ENCODE measurements at regions not wholly inside any gene's neighbourhood (a gene's known extent, or its start where the extent isn't known, plus 50 kb on each side); places are given as distances from the start of the nearest gene placed in this dataset.
"Not testable (repeated sequence)": the region's sequence is repeated elsewhere in the genome, so short reads cannot be mapped to it uniquely, and the experiment has no call there.

GRCh38 chr7:79553811-79554555 lies 100.5 kb upstream of the MAGI2 start:
- DNase-seq (ENCODE audit: low spot score) = no peak

GRCh38 chr7:79552463-79552862 lies 99.0 kb upstream of the MAGI2 start:
- DNase-seq (ENCODE audit: low spot score) = no peak

- DNase-seq (ENCODE audit: low spot score) = no peak
These were observed 95.3 kb upstream of the MAGI2 start for GRCh38 chr7:79548727-79549126.

GRCh38 chr7:79547132-79547531 lies 93.7 kb upstream of the MAGI2 start:
- no peak for DNase-seq (ENCODE audit: low spot score)

- no peak for DNase-seq (ENCODE audit: low spot score)
These were observed 87.1 kb upstream of the MAGI2 start for GRCh38 chr7:79540592-79540991.

DNA sequence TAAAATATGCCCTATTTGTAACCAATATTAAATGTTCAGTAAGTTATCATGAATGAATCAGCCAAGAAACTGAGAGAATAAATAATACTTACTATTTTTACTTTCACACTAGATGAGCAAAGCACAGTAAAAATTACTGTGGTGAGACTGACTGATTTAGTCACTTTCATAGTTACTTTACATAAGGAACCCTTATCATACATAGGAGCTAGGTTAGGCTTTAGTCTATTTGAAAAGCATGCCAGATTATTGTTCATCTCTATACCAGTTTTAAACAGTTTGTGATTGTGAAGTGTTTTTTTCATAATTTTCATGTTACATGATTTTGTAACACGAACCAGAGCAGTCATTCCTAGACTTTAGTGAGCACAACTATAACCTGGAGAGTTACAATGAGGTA lies 80.7 kb upstream of the MAGI2 start:
- DNase-seq (ENCODE audit: low spot score) = no peak

DNA sequence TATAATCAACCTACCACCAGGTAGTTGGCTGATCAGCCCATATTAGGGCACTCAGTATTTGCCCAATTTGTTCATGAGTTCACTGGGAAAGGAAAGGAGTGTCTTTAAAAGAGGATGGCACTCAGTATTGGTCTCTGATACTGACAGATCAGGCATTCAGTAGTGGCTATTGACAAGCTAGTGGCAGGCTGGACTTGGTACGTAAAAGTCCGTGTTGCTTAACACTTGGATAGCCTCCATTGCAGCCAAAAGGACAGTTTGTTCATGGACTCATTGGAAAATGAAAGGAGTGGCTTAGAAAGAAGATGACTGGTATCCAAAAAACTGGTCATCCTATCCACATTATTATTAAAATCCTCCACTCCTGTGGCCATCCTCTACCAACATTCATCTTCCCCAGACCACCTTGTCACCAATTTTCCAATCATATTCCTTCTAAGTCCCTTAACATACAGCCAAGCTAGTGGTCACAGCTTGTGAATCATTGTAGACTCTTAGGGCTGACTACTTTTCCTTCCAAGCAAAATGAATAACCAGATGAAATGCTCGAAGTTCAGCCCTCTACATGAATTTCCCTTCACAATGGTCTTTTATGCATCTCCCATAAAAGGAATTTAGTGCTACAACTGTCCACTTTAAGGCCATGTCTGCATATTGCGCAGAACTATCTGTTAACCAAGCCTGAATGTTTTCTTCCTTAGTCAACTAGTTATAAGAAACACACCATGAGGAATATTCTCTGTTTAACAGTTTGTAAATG lies 78.6 kb upstream of the MAGI2 start:
- no peak for DNase-seq (ENCODE audit: low spot score)

DNA sequence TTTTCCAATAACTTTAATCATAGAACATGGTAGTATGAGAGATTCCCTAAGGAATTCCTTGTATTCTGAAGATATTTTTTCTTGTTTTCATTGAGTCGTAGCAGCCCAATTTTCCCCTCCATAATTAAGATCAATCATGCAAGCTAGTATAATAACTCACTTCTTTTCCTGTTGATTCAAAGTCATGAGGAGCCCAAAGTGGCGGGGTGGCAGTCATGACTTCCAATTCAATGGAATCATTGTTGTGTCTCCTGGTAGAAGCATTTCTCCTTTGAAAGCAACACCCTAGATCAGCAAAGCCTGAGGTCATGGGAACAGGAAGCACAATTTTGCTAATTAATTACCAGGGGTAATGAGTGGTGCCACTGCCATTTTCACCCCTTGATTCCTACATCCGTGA lies 77.6 kb upstream of the MAGI2 start:
- no peak for DNase-seq (ENCODE audit: low spot score)

DNA sequence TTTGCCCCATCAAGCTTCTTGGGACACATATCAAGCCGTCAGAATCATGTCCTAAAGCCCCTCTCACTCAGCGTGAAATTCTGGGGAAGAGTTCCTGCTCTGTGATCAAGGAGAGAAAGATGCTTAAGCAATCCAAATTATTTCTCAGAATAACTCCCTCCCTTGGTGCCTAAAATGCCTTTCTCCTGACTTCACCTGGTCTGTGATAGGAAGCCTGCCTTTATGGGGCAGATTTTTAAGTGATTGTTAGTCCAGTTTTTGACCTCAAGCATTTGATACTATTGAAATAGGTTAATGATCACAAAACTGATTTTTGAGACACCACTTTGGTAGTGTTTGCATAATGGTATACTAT lies 76.4 kb upstream of the MAGI2 start:
- no peak for DNase-seq (ENCODE audit: low spot score)

DNA sequence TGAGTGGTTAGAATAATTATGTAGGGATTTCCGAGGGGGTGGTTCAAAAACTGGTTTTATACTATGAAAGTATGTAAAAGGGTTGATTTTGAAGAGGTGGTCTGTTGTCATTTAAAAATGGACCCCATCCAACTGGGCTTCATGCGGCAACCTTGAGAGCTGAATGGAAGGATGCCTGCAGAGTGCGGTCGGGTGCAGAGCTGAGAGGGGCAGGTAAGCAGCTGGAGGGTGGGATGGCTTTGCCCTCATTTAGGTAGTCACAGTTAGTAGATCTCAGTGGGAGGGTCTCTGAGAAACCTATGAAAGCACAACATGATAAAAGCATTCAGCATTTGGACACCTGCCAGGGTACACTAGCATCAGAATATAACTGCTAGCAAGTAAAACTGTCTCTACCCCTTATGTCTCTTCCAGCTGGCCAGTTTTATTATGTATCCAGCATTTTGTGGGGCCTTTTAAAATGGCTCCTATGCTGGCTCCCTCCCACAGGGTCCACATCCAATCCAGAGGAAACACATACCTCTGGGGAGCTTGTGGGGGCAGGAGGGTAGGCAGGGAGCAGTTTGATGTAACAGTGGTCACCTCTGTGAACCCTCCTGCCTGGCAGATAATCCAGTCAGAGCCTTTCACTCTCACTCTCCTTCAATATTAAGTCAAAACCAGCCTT lies 75.9 kb upstream of the MAGI2 start:
- DNase-seq (ENCODE audit: low spot score) = no peak

GRCh38 chr7:79528421-79528820 lies 75.0 kb upstream of the MAGI2 start:
- DNase-seq (ENCODE audit: low spot score) = peak; percentile 14

- DNase-seq (ENCODE audit: low spot score) = no peak
These were observed 70.6 kb upstream of the MAGI2 start for GRCh38 chr7:79524048-79524447.

DNA sequence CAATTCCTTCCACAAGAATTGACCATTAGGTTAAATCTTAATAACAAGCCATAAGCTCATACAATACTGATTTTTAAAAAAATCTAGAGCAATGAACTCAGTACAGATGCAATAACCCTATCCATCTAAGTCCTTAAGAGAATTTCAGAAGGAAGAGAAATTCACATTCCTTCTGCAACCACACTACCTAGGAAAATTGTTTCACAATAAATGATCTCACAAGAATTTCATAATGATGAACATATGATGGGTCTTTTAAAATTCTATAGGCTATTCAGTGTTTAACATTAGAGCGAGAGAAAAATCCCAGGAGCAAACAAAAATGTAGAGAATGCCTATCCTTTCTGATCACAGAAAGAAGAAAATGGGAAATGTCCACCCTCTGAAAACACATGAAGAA lies 70.0 kb upstream of the MAGI2 start:
- DNase-seq (ENCODE audit: low spot score) = no peak

DNA sequence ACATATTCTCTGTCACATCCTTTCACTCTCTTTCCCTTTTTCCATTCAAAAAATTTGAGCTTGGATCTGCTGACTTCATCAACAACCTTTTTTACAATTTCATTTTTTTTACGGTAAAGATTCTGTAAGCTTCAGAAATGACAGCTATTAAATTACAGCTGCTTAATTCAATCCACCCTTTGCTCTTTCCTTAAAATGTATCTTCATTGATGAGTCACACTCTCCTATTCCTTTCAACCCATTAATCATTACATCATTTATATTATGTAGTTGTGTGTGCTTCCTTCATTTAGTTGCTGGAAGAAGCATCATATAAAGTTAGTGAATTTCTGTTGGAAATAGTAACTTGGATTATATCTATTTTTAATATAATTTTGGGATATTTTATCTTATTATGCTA lies 67.1 kb upstream of the MAGI2 start:
- no peak for DNase-seq (ENCODE audit: low spot score)

DNA sequence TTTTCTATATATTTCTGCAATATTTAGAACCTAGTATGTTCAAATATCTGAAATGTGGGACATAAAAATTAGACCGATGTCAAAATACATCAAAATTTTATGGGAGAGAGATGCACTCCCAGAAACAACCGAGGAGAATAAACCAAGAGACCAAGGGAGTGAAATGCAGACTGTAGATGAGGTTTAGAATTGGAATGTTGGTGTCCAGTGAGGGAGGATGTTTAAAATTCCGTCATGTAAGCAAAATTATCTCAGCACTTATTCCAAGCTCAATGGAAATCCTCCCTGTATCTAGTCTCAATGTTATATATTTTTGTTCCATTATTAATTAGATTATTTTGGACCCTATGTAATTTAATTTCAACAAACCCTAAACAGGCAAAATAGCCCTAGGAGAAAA lies 61.9 kb upstream of the MAGI2 start:
- DNase-seq (ENCODE audit: low spot score) = no peak

DNA sequence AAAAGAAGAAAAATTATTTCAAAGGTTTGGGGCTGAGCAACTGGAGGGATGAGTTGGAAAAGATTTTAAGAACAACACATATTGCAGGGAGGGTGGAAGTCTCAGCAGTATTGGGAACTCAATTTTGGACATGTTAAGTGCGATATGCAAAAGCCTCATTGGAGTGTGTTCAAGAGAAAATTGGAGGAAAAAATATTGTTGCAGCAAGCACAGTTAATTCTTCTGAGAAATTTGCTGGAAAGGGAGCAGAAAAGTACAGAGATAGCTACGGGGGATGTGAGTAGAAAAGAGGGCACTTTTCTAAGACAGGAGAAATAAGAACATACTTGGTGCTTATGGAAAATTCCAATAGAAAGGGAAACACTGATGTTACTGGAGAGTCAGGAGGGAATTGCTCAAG lies 59.8 kb upstream of the MAGI2 start:
- no peak for DNase-seq (ENCODE audit: low spot score)

GRCh38 chr7:79512261-79512660 lies 58.8 kb upstream of the MAGI2 start:
- peak; percentile 22 for DNase-seq (ENCODE audit: low spot score)

GRCh38 chr7:79511056-79511455 lies 57.6 kb upstream of the MAGI2 start:
- DNase-seq (ENCODE audit: low spot score) = not testable (repeated sequence)

- DNase-seq (ENCODE audit: low spot score) = no peak
These were observed 53.7 kb upstream of the MAGI2 start for GRCh38 chr7:79507131-79507530.

DNA sequence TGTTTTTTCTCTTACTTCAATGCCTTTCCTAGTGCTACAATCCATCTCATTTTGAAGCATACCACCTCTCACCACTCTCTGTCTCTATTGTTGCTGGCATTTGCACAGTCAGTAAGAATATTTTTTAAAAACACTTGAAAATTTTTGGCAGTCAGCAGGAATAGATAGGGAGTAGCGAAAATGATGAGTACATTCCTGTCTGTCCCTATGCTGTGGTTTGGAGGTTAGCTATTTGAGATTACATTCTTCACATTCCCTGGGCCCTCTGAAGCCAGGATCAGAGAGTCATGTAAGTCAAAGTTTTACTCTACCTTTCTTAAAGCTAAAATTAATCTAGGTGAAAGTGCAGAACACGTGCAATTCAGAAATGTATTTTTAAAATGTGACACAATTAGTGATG lies 53.0 kb upstream of the MAGI2 start:
- DNase-seq (ENCODE audit: low spot score) = peak; percentile 62

GRCh38 chr7:79504607-79505389 lies 51.3 kb upstream of the MAGI2 start:
- DNase-seq (ENCODE audit: low spot score) = no peak

Measured in umbilical cord (tissue), 1 donor.